Stimulated activated CD4-positive, alpha-beta T cell treated with anti-CD3 and anti-CD28 coated beads, Interleukin-12 subunit alpha, Interleukin-12 subunit beta, amount 100 ng/mL, for 48 hours (primary cell): ENCODE measurements at regions not wholly inside any gene's neighbourhood (a gene's known extent, or its start where the extent isn't known, plus 50 kb on each side); places are given as distances from the start of the nearest gene placed in this dataset.

Source experiments
- DNase-seq, 3 donors: peaks; one replicate each; pipeline ENCODE4 v3.0.0-alpha.2; 2020; ENCODE audit warnings: low read depth in 2 of 3, low spot score in 1 of 3

GRCh38 chr18:27838225-27838624 is 338.7 kb downstream of the CDH2 start:
- no peak for DNase-seq

- DNase-seq: no peak
These were observed 350.8 kb downstream of the CDH2 start for GRCh38 chr18:27826101-27826500.

- DNase-seq: no peak
These were observed 351.2 kb downstream of the CDH2 start for GRCh38 chr18:27825689-27826088.

- no peak for DNase-seq
These were observed 351.9 kb downstream of the CDH2 start for GRCh38 chr18:27824841-27825681.

- DNase-seq: no peak
These were observed 352.7 kb downstream of the CDH2 start for GRCh38 chr18:27824275-27824674.

- no peak for DNase-seq
These were observed 353.9 kb downstream of the CDH2 start for GRCh38 chr18:27823053-27823452.

GRCh38 chr18:27808683-27809082 is 368.2 kb downstream of the CDH2 start:
- no peak for DNase-seq

GRCh38 chr18:27803957-27804356 is 373.0 kb downstream of the CDH2 start:
- DNase-seq: no peak

GRCh38 chr18:27797484-27797883 is 379.4 kb downstream of the CDH2 start:
- DNase-seq: no peak

GRCh38 chr18:27794181-27794926 is 382.6 kb downstream of the CDH2 start:
- no peak for DNase-seq

GRCh38 chr18:27793013-27793785 is 383.7 kb downstream of the CDH2 start:
- no peak for DNase-seq

- DNase-seq: no peak
These were observed 387.5 kb downstream of the CDH2 start for GRCh38 chr18:27789406-27789805.

- DNase-seq: no peak
These were observed 389.4 kb downstream of the CDH2 start for GRCh38 chr18:27787547-27787946.

- no peak for DNase-seq
These were observed 391.0 kb downstream of the CDH2 start for GRCh38 chr18:27785815-27786471.

GRCh38 chr18:27780061-27780745 is 396.7 kb downstream of the CDH2 start:
- no peak for DNase-seq

GRCh38 chr18:27778925-27779324 is 398.0 kb downstream of the CDH2 start:
- DNase-seq: no peak

GRCh38 chr18:27778441-27778840 is 398.5 kb downstream of the CDH2 start:
- no peak for DNase-seq

- DNase-seq: no peak
These were observed 404.8 kb downstream of the CDH2 start for GRCh38 chr18:27772081-27772480.

GRCh38 chr18:27771571-27771970 is 405.4 kb downstream of the CDH2 start:
- no peak for DNase-seq

- DNase-seq: no peak
These were observed 407.8 kb downstream of the CDH2 start for GRCh38 chr18:27769152-27769551.

GRCh38 chr18:27763936-27764335 is 413.0 kb downstream of the CDH2 start:
- DNase-seq: no peak
